ENCODE measurements at regions not wholly inside any gene's neighbourhood (a gene's known extent, or its start where the extent isn't known, plus 50 kb on each side); places are given as distances from the start of the nearest gene placed in this dataset.

GRCh38 chr12:113643177-113643974 is 171.7 kb upstream of the LHX5 start:
- no peaks in the 10 kb centered on the region for H3K4me1 Mint-ChIP-seq
- DNase-seq, result no peak
- H3K36me3 Mint-ChIP-seq (ENCODE audit: low read depth), result no peaks in the 10 kb centered on the region
- H3K9me3 Mint-ChIP-seq, result no peaks in the 10 kb centered on the region
- no peak overlapping the region for H3K27ac Mint-ChIP-seq
- no peak for TF ChIP-seq CTCF (IDR thresholded peaks at IDR 0.05)
- no peak overlapping the region for H3K4me3 Mint-ChIP-seq
- CTCF ChIA-PET, result no interaction called here
- H3K27me3 Mint-ChIP-seq, result peaks cover 41% of the 10 kb centered on the region
- POLR2A ChIA-PET, result no interaction called here
- ATAC-seq (ENCODE audit: low read depth), result no peak
- intact Hi-C loops (cut with micrococcal nuclease), result no loop called here

DNA sequence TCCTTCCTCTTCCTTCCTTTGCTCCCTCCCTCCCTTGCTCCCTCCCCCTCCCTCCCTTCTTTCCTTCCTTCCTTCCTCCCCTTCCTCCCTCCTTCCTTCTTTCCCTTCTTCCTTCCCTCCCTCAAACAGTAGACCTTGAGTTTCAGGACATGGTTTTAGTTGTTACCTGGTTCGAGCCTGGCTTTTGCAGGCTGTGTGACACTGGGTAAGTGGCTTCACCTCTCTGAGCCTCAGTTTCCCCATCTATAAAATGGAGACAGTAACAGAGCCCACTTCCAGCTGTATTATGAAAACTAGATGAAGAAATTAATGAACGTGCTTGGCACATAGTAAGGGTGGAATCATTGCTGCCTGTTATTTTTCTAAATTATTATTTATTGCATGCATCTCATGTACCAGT is 171.0 kb upstream of the LHX5 start:
- H3K9me3 Mint-ChIP-seq, result no peaks in the 10 kb centered on the region
- no peak overlapping the region for H3K4me3 Mint-ChIP-seq
- H3K27ac Mint-ChIP-seq, result no peak overlapping the region
- intact Hi-C loops (cut with micrococcal nuclease), result no loop called here
- H3K4me1 Mint-ChIP-seq, result no peaks in the 10 kb centered on the region
- no peak for TF ChIP-seq CTCF (IDR thresholded peaks at IDR 0.05)
- peaks cover 37% of the 10 kb centered on the region for H3K27me3 Mint-ChIP-seq
- DNase-seq (no peak), ATAC-seq (ENCODE audit: low read depth) (no peak)
- ChIA-PET POLR2A (no interaction called here), CTCF (no interaction called here)
- no peaks in the 10 kb centered on the region for H3K36me3 Mint-ChIP-seq (ENCODE audit: low read depth)

- Mint-ChIP-seq H3K9me3 (no peaks in the 10 kb centered on the region), H3K36me3 (ENCODE audit: low read depth) (no peaks in the 10 kb centered on the region), H3K27ac (no peak overlapping the region), H3K27me3 (peaks cover 37% of the 10 kb centered on the region), H3K4me3 (no peak overlapping the region), H3K4me1 (no peaks in the 10 kb centered on the region)
- intact Hi-C loops (cut with micrococcal nuclease), result no loop called here
- DNase-seq, result no peak
- ChIA-PET CTCF (no interaction called here), POLR2A (no interaction called here)
- no peak for ATAC-seq (ENCODE audit: low read depth)
- no peak for TF ChIP-seq CTCF (IDR thresholded peaks at IDR 0.05)
Observed at GRCh38 chr12:113642216-113642615, 170.5 kb upstream of the LHX5 start.

- Mint-ChIP-seq H3K27ac (no peak overlapping the region), H3K27me3 (peaks cover 39% of the 10 kb centered on the region), H3K9me3 (no peaks in the 10 kb centered on the region), H3K4me3 (no peak overlapping the region), H3K36me3 (ENCODE audit: low read depth) (no peaks in the 10 kb centered on the region), H3K4me1 (no peaks in the 10 kb centered on the region)
- CTCF ChIA-PET, result no interaction called here
- no peak for DNase-seq
- POLR2A ChIA-PET, result no interaction called here
- intact Hi-C loops (cut with micrococcal nuclease), result no loop called here
- no peak for ATAC-seq (ENCODE audit: low read depth)
- TF ChIP-seq CTCF (IDR thresholded peaks at IDR 0.05), result no peak
Observed at GRCh38 chr12:113641426-113642030, 169.9 kb upstream of the LHX5 start.

GRCh38 chr12:113640837-113641236 is 169.2 kb upstream of the LHX5 start:
- no peak for DNase-seq
- Mint-ChIP-seq H3K27me3 (peaks cover 39% of the 10 kb centered on the region), H3K4me3 (no peak overlapping the region), H3K9me3 (no peaks in the 10 kb centered on the region), H3K4me1 (no peaks in the 10 kb centered on the region), H3K36me3 (ENCODE audit: low read depth) (no peaks in the 10 kb centered on the region), H3K27ac (no peak overlapping the region)
- intact Hi-C loops (cut with micrococcal nuclease), result no loop called here
- CTCF ChIA-PET, result no interaction called here
- TF ChIP-seq CTCF (IDR thresholded peaks at IDR 0.05), result no peak
- ATAC-seq (ENCODE audit: low read depth), result no peak
- POLR2A ChIA-PET, result no interaction called here

Data from activated B cell treated with CpG ODN at 0.5 μM for 24 hours (primary cell).